GM23338 (cell line): ENCODE measurements at regions not wholly inside any gene's neighbourhood (a gene's known extent, or its start where the extent isn't known, plus 50 kb on each side); places are given as distances from the start of the nearest gene placed in this dataset.

Source experiments
- ATAC-seq: fragments of 200-7000 bp; cut with Tn5 transposase; 3 replicates; pipeline ENCODE4 v1.9.1; 2020
- DNase-seq: peaks from one replicate; pipeline ENCODE4 v3.0.0-alpha.2; 2015; ENCODE audit warnings: low spot score
- H2AFZ ChIP-seq: fragments of 200-600 bp; sonication (generic); 2 replicates; pipeline ENCODE4 v1.8.0; 2016; ENCODE audit warnings: antibody characterized with exemption, mild to moderate bottlenecking, moderate library complexity
- H3F3A ChIP-seq: fragments of 200-600 bp; sonication (generic); replicated peaks from 2 replicates; pipeline ENCODE4 v1.8.0; 2017; ENCODE audit warnings: antibody characterized with exemption, mixed run types, low read depth
- H3K27ac ChIP-seq: fragments of 200-600 bp; sonication (generic); 2 replicates; pipeline ENCODE4 v1.6.1; 2016; ENCODE audit warnings: low read depth
- H3K27me3 ChIP-seq: fragments of 200-600 bp; sonication (generic); 2 replicates; pipeline ENCODE4 v1.8.0; 2016; ENCODE audit warnings: mild to moderate bottlenecking, mixed run types, moderate library complexity; ENCODE audit not compliant: insufficient read depth
- H3K36me3 ChIP-seq: fragments of 200-600 bp; sonication (generic); 2 replicates; pipeline ENCODE4 v1.8.0; 2016; ENCODE audit warnings: mild to moderate bottlenecking; ENCODE audit not compliant: insufficient read depth
- H3K4me1 ChIP-seq: fragments of 200-600 bp; sonication (generic); 2 replicates; pipeline ENCODE4 v1.8.0; 2016; ENCODE audit warnings: mild to moderate bottlenecking, moderate library complexity; ENCODE audit not compliant: insufficient read depth
- H3K4me2 ChIP-seq: fragments of 200-600 bp; sonication (generic); 2 replicates; pipeline ENCODE4 v1.7.1; 2017; ENCODE audit warnings: mixed run types
- H3K4me3 ChIP-seq: fragments of 200-600 bp; sonication (generic); 2 replicates; pipeline ENCODE4 v1.6.1; 2016; ENCODE audit warnings: mixed run types
- H3K79me2 ChIP-seq: fragments of 200-600 bp; sonication (generic); replicated peaks from 2 replicates; pipeline ENCODE4 v1.8.0; 2017; ENCODE audit warnings: mild to moderate bottlenecking; ENCODE audit not compliant: insufficient read depth
- H3K9me2 ChIP-seq: fragments of 200-600 bp; sonication (generic); 2 replicates; pipeline ENCODE4 v1.8.0; 2017; ENCODE audit not compliant: insufficient read depth
- H4K20me1 ChIP-seq: fragments of 200-600 bp; sonication (generic); replicated peaks from 2 replicates; pipeline ENCODE4 v1.8.0; 2017; ENCODE audit warnings: mild to moderate bottlenecking; ENCODE audit not compliant: insufficient read depth
- H3K27ac Mint-ChIP-seq: 2 replicates; pipeline ENCODE4 v1.8.0; 2020; ENCODE audit warnings: inconsistent platforms, mild to moderate bottlenecking, moderate library complexity, mixed read lengths
- H3K27me3 Mint-ChIP-seq: 3 replicates; pipeline ENCODE4 v1.8.0; 2022; ENCODE audit warnings: low read depth, mild to moderate bottlenecking, moderate library complexity, mixed read lengths, inconsistent platforms; ENCODE audit not compliant: insufficient read depth, poor library complexity
- H3K36me3 Mint-ChIP-seq: 3 replicates; pipeline ENCODE4 v1.8.0; 2021; ENCODE audit warnings: low read depth, mild to moderate bottlenecking, inconsistent platforms, moderate library complexity, mixed read lengths
- H3K4me1 Mint-ChIP-seq: 3 replicates; pipeline ENCODE4 v1.8.0; 2020; ENCODE audit warnings: mild to moderate bottlenecking, inconsistent platforms, mixed read lengths
- H3K4me3 Mint-ChIP-seq: 3 replicates; pipeline ENCODE4 v1.8.0; 2021; ENCODE audit warnings: moderate library complexity, mild to moderate bottlenecking, inconsistent platforms, mixed read lengths
- H3K9me3 Mint-ChIP-seq: 3 replicates; pipeline ENCODE4 v1.8.0; 2020; ENCODE audit warnings: moderate library complexity, mild to moderate bottlenecking, inconsistent platforms, mixed read lengths
- CREB1 ChIP-seq: fragments of 250-450 bp; sonication (Bioruptor Pico); IDR thresholded peaks from 2 replicates; pipeline ENCODE4 v1.5.0; 2020; ENCODE audit warnings: low read depth, mild to moderate bottlenecking, moderate library complexity
- EZH2 ChIP-seq: fragments of 200-600 bp; sonication (generic); IDR thresholded peaks from one replicate; pipeline ENCODE4 v1.8.0; 2017; ENCODE audit warnings: antibody characterized with exemption, mild to moderate bottlenecking, low read depth; ENCODE audit not compliant: unreplicated experiment
- EZH2phosphoT487 ChIP-seq: fragments of 200-600 bp; sonication (generic); IDR thresholded peaks from one replicate; pipeline ENCODE4 v1.8.1; 2018; ENCODE audit warnings: antibody characterized with exemption; ENCODE audit not compliant: unreplicated experiment
- JUNB ChIP-seq: IDR thresholded peaks from one replicate; pipeline ENCODE4 v1.6.1; 2016; ENCODE audit warnings: antibody characterized with exemption; ENCODE audit not compliant: unreplicated experiment
- NANOG ChIP-seq: IDR thresholded peaks from 2 replicates; pipeline ENCODE4 v1.6.1; 2016; ENCODE audit warnings: antibody characterized with exemption, borderline replicate concordance
- POLR2AphosphoS5 ChIP-seq: IDR thresholded peaks from 2 replicates; pipeline ENCODE4 v1.6.1; 2016; ENCODE audit warnings: antibody characterized with exemption, low read depth
- STAT1 ChIP-seq: IDR thresholded peaks from one replicate; pipeline ENCODE4 v1.6.1; 2016; ENCODE audit warnings: antibody characterized with exemption; ENCODE audit not compliant: unreplicated experiment
- ZNF114 ChIP-seq: fragments of 250-450 bp; sonication (Bioruptor Pico); IDR thresholded peaks from 2 replicates; pipeline ENCODE4 v1.5.0; 2020; ENCODE audit warnings: mild to moderate bottlenecking, moderate library complexity
- ZNF331 ChIP-seq: fragments of 250-450 bp; sonication (Bioruptor Pico); IDR thresholded peaks from 2 replicates; pipeline ENCODE4 v1.5.0; 2020; ENCODE audit warnings: low read depth, mild to moderate bottlenecking, moderate library complexity
- TF ChIP-seq, protein P1 (sequence below): IDR thresholded peaks from 2 replicates; pipeline ENCODE4 v1.6.1; 2016; ENCODE audit warnings: antibody characterized with exemption
- TF ChIP-seq, protein P2 (sequence below): fragments of 250-450 bp; sonication (Bioruptor Pico); IDR thresholded peaks from 2 replicates; pipeline ENCODE4 v1.5.0; 2020; ENCODE audit warnings: mild to moderate bottlenecking, moderate library complexity
- TF ChIP-seq, protein P3 (sequence below): IDR thresholded peaks from one replicate; pipeline ENCODE4 v1.6.1; 2018; ENCODE audit warnings: antibody characterized with exemption; ENCODE audit not compliant: unreplicated experiment
- TF ChIP-seq, protein P4 (sequence below), 2 experiments: fragments of 200-600 bp in 1 of 2; sonication (generic) in 1 of 2; conservative IDR thresholded peaks; 2 replicates each; pipeline versions ENCODE4 v1.5.1 to v1.6.1; 2016 to 2017; ENCODE audit warnings: antibody characterized with exemption in 2 of 2, low read depth in 2 of 2, mild to moderate bottlenecking in 2 of 2, moderate library complexity in 1 of 2

DNA sequence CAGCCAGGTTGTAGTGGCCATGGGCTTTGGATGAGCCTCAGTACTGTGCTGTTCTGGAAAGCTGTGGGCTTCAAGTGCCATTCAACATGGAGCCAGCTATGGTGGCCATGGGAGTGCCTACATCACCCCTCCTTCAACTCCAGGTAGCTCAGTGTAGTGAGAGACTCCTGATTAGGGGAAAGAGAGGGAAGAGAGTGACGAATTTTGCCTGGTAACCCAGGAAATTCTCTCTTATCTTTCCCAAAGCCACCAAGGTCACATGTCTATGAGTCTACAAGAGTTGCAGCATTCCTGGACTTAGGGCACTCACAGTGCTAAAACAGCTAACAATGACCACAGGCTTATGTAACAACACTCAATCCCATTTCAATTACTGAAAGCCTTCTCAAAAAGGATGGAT is 81.7 kb upstream of the SPTLC1 start:
- no peaks in the 10 kb centered on the region for H4K20me1 ChIP-seq
- H3K27me3 ChIP-seq = no peaks in the 10 kb centered on the region
- H3K4me1 Mint-ChIP-seq = no peaks in the 10 kb centered on the region
- H3K27ac ChIP-seq = no peak overlapping the region
- H3K4me1 ChIP-seq = no peaks in the 10 kb centered on the region
- no peak for DNase-seq
- 0 out of 2 replicates have a peak, but pooled peaks cover 7% of the 10 kb centered on the region for H3K9me2 ChIP-seq
- 0 out of 3 replicates have a peak, but pooled peaks cover 5% of the 10 kb centered on the region for H3K9me3 Mint-ChIP-seq
- no peaks in the 10 kb centered on the region for H3K36me3 ChIP-seq
- no peak overlapping the region for H3K4me2 ChIP-seq
- H3K27me3 Mint-ChIP-seq = peaks cover 2% of the 10 kb centered on the region
- H3K79me2 ChIP-seq = no peaks in the 10 kb centered on the region
- no peak overlapping the region for H3K4me3 ChIP-seq
- no peak for ATAC-seq
- TF ChIP-seq, protein P1, sequence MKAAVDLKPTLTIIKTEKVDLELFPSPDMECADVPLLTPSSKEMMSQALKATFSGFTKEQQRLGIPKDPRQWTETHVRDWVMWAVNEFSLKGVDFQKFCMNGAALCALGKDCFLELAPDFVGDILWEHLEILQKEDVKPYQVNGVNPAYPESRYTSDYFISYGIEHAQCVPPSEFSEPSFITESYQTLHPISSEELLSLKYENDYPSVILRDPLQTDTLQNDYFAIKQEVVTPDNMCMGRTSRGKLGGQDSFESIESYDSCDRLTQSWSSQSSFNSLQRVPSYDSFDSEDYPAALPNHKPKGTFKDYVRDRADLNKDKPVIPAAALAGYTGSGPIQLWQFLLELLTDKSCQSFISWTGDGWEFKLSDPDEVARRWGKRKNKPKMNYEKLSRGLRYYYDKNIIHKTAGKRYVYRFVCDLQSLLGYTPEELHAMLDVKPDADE = no peak
- no peak for TF ChIP-seq EZH2phosphoT487
- TF ChIP-seq, protein P2, sequence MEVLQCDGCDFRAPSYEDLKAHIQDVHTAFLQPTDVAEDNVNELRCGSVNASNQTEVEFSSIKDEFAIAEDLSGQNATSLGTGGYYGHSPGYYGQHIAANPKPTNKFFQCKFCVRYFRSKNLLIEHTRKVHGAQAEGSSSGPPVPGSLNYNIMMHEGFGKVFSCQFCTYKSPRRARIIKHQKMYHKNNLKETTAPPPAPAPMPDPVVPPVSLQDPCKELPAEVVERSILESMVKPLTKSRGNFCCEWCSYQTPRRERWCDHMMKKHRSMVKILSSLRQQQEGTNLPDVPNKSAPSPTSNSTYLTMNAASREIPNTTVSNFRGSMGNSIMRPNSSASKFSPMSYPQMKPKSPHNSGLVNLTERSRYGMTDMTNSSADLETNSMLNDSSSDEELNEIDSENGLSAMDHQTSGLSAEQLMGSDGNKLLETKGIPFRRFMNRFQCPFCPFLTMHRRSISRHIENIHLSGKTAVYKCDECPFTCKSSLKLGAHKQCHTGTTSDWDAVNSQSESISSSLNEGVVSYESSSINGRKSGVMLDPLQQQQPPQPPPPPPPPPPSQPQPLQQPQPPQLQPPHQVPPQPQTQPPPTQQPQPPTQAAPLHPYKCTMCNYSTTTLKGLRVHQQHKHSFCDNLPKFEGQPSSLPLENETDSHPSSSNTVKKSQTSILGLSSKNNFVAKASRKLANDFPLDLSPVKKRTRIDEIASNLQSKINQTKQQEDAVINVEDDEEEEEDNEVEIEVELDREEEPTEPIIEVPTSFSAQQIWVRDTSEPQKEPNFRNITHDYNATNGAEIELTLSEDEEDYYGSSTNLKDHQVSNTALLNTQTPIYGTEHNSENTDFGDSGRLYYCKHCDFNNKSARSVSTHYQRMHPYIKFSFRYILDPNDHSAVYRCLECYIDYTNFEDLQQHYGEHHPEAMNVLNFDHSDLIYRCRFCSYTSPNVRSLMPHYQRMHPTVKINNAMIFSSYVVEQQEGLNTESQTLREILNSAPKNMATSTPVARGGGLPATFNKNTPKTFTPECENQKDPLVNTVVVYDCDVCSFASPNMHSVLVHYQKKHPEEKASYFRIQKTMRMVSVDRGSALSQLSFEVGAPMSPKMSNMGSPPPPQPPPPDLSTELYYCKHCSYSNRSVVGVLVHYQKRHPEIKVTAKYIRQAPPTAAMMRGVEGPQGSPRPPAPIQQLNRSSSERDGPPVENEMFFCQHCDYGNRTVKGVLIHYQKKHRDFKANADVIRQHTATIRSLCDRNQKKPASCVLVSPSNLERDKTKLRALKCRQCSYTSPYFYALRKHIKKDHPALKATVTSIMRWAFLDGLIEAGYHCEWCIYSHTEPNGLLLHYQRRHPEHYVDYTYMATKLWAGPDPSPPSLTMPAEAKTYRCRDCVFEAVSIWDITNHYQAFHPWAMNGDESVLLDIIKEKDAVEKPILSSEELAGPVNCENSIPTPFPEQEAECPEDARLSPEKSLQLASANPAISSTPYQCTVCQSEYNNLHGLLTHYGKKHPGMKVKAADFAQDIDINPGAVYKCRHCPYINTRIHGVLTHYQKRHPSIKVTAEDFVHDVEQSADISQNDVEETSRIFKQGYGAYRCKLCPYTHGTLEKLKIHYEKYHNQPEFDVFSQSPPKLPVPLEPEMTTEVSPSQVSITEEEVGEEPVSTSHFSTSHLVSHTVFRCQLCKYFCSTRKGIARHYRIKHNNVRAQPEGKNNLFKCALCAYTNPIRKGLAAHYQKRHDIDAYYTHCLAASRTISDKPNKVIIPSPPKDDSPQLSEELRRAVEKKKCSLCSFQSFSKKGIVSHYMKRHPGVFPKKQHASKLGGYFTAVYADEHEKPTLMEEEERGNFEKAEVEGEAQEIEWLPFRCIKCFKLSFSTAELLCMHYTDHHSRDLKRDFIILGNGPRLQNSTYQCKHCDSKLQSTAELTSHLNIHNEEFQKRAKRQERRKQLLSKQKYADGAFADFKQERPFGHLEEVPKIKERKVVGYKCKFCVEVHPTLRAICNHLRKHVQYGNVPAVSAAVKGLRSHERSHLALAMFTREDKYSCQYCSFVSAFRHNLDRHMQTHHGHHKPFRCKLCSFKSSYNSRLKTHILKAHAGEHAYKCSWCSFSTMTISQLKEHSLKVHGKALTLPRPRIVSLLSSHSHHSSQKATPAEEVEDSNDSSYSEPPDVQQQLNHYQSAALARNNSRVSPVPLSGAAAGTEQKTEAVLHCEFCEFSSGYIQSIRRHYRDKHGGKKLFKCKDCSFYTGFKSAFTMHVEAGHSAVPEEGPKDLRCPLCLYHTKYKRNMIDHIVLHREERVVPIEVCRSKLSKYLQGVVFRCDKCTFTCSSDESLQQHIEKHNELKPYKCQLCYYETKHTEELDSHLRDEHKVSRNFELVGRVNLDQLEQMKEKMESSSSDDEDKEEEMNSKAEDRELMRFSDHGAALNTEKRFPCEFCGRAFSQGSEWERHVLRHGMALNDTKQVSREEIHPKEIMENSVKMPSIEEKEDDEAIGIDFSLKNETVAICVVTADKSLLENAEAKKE (CRISPR knock-in tag) = no peak
- no peak for TF ChIP-seq NANOG
- TF ChIP-seq ZNF114 (CRISPR knock-in tag) = no peak
- TF ChIP-seq, protein P3, sequence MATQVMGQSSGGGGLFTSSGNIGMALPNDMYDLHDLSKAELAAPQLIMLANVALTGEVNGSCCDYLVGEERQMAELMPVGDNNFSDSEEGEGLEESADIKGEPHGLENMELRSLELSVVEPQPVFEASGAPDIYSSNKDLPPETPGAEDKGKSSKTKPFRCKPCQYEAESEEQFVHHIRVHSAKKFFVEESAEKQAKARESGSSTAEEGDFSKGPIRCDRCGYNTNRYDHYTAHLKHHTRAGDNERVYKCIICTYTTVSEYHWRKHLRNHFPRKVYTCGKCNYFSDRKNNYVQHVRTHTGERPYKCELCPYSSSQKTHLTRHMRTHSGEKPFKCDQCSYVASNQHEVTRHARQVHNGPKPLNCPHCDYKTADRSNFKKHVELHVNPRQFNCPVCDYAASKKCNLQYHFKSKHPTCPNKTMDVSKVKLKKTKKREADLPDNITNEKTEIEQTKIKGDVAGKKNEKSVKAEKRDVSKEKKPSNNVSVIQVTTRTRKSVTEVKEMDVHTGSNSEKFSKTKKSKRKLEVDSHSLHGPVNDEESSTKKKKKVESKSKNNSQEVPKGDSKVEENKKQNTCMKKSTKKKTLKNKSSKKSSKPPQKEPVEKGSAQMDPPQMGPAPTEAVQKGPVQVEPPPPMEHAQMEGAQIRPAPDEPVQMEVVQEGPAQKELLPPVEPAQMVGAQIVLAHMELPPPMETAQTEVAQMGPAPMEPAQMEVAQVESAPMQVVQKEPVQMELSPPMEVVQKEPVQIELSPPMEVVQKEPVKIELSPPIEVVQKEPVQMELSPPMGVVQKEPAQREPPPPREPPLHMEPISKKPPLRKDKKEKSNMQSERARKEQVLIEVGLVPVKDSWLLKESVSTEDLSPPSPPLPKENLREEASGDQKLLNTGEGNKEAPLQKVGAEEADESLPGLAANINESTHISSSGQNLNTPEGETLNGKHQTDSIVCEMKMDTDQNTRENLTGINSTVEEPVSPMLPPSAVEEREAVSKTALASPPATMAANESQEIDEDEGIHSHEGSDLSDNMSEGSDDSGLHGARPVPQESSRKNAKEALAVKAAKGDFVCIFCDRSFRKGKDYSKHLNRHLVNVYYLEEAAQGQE = no peak
- TF ChIP-seq ZNF331 (CRISPR knock-in tag) = no peak
- TF ChIP-seq, protein P4, sequence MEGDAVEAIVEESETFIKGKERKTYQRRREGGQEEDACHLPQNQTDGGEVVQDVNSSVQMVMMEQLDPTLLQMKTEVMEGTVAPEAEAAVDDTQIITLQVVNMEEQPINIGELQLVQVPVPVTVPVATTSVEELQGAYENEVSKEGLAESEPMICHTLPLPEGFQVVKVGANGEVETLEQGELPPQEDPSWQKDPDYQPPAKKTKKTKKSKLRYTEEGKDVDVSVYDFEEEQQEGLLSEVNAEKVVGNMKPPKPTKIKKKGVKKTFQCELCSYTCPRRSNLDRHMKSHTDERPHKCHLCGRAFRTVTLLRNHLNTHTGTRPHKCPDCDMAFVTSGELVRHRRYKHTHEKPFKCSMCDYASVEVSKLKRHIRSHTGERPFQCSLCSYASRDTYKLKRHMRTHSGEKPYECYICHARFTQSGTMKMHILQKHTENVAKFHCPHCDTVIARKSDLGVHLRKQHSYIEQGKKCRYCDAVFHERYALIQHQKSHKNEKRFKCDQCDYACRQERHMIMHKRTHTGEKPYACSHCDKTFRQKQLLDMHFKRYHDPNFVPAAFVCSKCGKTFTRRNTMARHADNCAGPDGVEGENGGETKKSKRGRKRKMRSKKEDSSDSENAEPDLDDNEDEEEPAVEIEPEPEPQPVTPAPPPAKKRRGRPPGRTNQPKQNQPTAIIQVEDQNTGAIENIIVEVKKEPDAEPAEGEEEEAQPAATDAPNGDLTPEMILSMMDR (conservative IDR thresholded peaks at IDR 0.05; ENCODE audit: low read depth in 2 of 2) = no peak
- no peak for TF ChIP-seq JUNB
- no peak for TF ChIP-seq POLR2AphosphoS5
- TF ChIP-seq CREB1 (CRISPR knock-in tag) = no peak
- TF ChIP-seq EZH2 = no peak
- TF ChIP-seq STAT1 = no peak
- H3K4me3 Mint-ChIP-seq = no peak overlapping the region
- H3K27ac Mint-ChIP-seq = no peak overlapping the region
- no peaks in the 10 kb centered on the region for H3F3A ChIP-seq
- H3K36me3 Mint-ChIP-seq = no peaks in the 10 kb centered on the region
- H2AFZ ChIP-seq = no peak overlapping the region
